HG03439 (cell line): ENCODE measurements at regions not wholly inside any gene's neighbourhood (a gene's known extent, or its start where the extent isn't known, plus 50 kb on each side); places are given as distances from the start of the nearest gene placed in this dataset.

ENCODE experiments used
- ATAC-seq: cut with Tn5 transposase; IDR thresholded peaks from one replicate; pipeline ENCODE4 v1.9.1; 2021; ENCODE audit warnings: mild to moderate bottlenecking, moderate library complexity; ENCODE audit not compliant: unreplicated experiment

DNA sequence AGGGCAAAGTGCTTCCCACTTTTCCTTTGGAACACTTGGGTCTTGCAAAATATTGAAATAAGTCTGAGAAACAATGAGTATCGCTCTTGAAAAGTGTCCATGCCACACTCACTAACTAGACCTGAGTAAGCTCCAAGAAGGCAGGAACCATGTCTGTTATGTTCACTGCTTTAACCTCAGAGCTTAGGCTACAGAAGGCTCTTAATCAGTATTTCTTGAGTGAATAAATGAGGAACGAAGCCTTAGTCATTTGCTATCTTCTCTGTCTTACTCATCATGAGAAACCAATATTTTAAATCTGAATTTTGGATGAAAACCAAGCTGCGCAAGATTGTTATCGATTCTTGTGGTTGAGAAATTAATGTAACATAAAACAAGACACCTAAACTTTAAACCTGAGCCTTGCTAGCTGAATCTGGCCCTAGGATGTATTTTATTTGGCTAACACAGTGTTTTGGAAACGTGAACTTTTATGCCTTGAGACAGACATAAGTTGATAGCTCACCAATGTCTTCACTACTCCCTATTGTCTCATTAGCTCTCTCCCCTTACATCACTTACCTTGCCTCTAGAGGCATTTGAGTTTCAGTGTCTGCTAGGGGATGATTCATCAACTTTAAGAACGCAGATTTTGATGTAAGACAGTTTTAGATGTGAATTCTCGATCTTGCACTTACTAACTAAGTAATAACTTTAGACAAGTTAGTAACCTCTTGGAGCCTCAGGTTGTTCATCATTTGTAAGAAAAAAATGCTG lies 392.8 kb upstream of the MEIS1 start:
- no peak for ATAC-seq

DNA sequence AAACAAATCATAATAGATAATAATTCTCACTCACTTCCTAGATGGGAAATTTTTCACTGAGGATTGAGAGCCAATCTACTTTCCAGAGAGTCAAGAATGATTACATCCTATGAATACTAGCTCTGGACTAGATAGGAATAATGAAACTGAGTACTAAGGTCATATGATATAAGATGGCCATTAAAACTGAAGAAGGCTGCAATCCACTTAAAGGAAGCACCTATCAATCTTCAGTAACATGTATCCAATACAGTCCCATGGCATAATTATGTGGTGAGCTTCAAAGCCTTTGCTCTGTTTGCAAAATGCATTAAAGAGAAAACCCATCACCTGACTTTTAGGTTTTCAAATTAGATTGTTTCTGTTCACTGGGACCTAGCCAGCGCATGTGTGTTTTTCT lies 398.0 kb upstream of the MEIS1 start:
- no peak for ATAC-seq

DNA sequence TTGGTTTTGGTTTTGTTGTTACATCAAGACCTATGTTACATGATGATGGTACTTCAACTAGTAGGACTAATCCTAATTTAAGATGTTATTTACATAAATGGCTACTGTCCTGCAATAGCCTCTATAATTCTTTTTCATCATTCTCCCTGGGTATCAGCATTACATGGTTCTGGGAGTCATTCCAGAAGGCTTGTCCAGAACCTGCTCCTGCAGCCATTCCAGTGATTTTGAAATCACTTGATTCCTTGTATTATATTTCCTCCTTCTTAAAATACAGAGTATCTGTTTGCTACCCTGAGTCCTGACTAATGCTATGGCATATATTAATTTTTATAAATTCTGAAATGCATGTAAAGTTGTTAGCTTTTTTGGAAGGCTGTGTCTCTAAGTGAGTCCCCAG lies 400.5 kb upstream of the MEIS1 start:
- ATAC-seq: no peak

DNA sequence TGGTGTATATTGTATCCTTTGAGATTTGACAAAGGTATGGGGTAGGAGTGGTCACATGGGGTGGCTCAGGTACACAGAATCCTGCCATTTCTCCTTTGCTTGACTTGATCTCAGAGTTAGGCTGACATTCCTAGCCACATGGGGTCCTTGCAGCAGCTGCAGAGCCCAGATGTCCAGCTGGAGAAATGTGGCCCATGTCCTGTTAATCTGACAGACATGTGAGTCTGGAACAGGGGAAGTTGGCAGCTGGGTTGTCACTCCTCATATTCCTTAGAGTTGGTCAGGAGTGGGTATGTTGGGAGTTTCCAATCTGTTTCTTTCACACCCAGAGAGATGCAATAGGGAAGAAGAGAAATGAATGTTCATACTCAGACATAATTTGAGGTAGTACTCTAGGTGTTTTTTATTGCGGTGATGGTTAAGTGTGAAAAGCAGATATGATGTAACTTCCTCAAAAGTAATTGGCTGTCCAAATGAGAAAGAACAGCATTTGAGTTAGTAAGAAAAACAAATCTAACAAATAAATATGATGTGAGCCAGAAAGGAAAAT lies 402.6 kb upstream of the MEIS1 start:
- no peak for ATAC-seq

DNA sequence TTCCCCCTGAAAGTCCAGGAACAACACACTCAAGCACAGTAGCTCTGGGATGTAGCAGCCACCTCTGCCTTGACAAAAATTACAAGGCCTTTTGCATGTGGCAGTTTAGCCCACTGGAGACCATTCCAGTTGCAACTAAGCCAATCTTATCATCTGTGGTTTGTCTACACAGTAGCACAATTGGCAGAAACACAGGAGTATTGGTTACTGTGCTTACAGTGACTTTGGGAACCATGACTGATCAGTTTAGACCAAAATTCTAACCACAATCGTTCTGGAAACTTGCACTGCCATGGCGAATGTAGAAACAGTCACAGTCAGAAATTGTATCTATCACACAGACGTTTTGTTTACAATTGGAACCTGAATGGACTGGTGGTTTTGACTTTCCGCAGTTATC lies 403.7 kb upstream of the MEIS1 start:
- no peak for ATAC-seq

DNA sequence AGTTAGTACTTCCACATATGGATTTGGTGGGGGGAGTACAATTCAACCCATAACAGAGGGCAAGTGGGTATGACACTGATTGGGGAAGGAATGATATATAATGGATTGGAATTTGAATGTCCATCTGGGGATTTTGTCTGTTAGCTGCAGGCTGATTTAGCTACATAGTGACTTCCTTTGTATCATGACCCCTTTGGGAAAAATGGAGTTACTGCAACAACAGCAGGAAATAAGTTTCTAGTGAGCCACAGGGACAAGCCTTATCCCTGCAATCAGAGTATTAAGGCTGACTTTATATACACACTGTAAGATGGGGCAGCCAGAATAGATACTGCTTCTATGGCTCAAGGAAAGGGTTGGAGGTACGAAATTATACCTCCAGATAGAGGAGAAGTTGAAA lies 404.4 kb upstream of the MEIS1 start:
- no peak for ATAC-seq

DNA sequence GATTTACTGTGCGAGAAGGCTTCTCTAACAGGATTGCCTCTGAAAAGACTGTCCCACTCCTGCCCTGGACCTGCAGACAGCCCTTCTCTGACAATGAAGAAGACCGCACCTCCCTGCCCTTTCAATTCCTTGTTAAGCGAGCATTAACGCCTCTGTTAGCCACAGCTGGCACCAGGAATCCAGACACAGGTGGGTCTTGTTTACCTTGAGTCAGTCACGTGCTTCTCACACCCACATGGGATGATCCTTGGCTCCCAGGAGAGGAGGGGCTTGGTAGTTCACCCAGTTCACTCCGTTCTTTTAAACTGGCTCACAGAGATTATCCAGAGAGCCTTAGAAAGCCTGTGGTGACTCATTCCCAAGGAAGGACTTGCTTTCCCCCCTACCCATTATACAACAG lies 410.5 kb upstream of the MEIS1 start:
- no peak for ATAC-seq

DNA sequence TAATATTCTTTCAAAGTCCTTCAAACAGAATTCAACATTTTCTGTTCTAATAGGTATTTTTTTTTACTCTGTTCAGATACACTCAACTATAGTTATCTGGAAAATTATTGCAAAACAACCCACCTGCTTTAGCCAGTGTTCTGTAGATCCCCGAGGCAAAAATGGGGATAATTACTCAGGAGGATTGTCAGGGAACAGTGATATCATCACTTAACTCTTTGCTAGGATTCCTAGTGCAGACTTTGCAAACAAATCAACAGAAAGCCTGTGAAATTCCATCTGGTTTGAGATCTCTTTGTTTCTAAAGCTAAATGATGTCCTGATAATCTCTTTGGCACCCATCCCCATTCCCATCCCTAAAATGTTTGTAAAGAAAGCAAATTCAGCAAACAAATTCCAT lies 413.6 kb upstream of the MEIS1 start:
- no peak for ATAC-seq

DNA sequence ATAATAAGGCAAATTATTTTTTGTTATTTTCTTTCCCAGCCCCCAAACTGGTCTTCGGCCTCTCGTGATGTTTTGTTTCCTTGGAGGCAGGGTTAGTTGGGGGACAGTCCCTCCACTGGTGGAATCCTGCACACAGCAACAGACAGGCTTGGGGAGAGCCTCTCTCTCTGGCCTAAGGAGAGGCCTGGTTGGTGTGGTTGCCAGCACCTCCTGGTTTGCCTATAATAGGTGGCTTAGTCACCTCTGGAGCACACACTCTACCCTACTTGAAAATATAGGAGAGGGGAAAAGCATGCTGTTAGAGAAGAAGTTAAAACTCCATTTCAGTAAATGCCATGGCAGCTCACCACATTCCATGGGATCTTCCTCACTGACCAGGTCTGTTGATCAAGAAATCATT lies 417.2 kb upstream of the MEIS1 start:
- ATAC-seq: no peak

DNA sequence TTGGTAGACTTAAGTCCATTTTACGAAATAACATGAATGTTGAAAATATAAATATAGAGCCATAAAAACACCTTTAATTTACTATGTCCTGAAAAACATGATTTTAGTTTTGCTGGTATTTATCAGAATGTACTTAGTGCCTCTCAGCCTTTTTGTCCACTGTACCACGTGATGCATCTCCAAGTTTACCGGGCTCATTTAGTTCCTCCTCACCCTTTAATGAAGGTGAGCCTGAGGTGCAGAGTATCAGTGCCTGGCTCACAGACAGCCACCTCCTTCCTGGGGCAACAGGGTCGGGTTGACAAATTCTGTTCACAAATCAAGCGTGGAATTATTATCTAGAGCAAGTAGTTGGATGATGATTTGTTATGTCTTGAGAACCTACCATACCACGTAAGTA lies 420.5 kb upstream of the MEIS1 start:
- ATAC-seq: no peak

DNA sequence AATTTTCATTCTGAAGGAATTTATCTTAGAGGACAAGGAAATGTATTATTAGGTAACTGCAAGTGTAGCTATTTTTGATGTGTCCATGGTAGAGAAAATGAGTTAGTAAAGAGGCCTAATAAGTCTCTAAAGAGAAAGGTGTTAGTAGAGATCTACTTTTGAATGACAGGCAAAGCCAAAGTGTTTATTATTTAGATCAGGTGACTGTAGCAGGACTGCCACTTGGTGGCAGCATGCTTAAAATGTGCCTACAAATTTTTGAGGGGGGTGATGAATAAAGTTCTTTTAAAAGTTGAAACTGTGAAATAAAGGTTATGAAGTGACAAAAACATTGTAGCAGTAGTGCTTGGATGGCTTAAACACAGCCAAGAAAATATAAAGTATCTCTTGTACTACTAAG lies 421.5 kb upstream of the MEIS1 start:
- no peak for ATAC-seq

DNA sequence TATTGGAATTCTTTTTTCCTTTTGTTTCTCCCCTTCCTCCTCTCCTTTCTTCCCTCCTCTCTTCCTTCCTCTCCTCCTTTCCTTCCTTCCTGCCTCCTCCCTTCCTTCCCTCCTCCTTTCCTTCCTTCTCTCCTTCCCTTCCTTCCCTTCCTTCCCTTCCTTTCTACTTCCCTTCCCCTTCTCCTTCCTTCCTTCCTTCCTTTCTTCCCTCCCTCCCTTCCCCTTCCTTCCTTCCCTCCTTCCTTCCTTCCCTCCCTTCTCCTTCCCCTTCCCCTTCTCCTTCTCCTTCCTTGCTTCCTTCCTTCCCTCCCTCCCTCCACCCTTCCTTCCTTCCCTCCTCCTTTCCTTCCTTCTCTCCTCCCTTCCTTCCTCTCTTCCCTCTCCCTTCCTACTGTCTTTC lies 431.0 kb upstream of the MEIS1 start:
- ATAC-seq: no peak

DNA sequence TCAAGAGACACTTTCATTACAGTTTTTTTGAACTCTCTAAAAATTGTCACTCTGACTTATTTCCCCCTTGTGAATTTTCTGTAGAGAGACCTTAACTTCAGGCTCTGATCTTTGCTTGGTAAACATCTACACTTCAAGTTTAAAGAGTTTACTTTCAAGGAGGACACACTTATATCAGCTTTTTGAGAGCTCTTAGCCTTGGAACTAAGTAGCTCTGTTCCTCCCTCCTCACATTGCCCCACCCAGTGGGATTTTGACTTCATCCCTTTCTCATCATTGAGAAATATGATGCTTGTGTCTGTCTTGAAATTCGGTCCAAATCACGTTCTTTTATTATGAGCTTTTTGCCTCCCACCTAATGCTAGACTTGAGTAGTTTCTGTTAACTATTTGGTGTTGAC lies 433.4 kb upstream of the MEIS1 start:
- ATAC-seq: no peak

DNA sequence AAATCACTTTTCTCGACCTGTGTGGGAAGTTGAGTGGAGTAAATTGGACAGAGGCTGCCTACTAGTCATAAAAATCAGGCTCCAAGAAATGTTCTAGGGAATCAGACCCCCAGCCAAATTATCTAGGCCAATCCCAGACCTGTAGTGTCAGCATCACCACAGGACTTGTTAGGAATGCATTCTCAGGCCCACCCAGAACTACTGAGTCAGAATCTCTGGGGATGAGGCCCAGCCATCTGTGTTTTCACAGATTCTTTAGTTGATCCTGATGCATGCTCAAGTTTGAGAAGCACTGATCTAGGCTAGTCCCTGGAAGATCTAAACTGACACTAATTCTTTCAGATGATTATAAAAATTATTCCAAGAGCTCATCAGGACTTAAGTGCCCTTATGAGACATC lies 434.0 kb upstream of the MEIS1 start:
- ATAC-seq: no peak

DNA sequence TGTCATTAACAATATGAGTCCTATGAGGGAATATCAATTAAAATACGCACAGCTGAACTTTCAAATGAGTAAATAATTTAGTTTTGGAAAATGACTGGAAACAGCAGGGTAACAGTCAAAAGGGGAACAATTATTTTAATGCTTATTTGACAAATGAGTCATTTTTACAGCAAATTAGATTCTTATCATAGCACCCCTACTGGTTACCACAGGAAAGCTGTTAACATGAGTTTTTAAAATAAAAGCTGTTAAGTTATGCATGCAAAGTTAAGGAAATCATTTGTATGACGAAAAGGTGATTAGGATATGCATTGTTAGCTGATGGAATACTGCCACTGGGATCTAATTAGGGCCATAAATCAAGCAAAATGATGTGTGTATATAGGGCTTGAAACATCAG lies 435.1 kb upstream of the MEIS1 start:
- no peak for ATAC-seq

DNA sequence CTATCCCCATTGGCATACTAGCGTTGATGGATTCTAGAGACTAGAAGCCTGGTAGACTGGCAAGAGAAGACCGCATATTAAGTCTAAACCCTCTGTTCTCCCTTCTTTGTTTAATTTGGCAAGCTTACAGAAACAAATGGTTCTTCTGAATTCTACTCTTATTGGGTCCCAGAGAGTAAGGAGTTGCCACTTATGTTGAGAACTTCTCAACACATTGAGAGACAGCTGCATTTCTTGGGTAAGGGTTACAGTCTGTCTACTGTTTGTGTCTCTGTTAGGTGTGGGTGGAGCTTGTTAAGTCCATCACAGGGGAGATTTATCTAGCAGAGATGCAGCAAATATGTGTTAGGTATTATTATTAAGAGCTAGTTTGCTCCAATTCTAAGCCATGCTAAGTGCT lies 435.8 kb upstream of the MEIS1 start:
- no peak for ATAC-seq

DNA sequence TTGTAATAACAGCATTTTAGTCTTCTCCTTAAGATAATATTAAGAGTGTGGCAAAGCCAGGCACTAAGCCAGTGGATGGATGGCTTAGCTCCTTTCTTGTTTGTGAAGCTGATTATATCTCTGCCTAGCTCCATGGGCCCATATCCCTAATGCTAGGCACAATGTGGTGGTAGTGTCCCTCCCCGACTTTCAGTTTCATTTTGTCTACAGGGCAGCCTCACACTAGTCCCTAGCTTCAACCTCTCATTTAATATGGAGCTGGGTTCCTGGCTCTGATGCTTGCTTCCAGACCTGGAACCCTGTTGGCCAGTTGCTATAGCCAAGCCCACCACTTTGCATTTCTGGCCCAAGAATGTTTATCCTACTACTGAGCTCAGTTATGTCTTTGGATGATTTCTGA lies 437.0 kb upstream of the MEIS1 start:
- ATAC-seq: no peak

DNA sequence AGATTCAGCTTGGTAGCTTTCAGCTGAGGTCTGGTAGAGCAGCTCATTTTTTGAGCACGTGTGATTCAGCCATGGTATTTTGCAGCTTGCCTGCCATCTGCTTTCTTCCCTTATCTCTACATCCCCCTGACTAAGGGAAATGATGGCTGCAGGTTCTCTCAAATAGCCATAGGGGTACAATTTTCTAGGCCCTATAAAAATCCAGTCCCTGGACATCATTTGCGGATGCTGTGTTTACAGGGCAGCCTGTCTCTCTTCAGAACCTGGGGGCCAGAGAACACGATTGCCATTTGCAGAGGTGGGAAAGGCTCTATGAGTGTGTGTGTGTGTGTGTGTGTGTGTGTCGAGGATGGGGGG lies 442.7 kb upstream of the MEIS1 start:
- ATAC-seq: no peak

DNA sequence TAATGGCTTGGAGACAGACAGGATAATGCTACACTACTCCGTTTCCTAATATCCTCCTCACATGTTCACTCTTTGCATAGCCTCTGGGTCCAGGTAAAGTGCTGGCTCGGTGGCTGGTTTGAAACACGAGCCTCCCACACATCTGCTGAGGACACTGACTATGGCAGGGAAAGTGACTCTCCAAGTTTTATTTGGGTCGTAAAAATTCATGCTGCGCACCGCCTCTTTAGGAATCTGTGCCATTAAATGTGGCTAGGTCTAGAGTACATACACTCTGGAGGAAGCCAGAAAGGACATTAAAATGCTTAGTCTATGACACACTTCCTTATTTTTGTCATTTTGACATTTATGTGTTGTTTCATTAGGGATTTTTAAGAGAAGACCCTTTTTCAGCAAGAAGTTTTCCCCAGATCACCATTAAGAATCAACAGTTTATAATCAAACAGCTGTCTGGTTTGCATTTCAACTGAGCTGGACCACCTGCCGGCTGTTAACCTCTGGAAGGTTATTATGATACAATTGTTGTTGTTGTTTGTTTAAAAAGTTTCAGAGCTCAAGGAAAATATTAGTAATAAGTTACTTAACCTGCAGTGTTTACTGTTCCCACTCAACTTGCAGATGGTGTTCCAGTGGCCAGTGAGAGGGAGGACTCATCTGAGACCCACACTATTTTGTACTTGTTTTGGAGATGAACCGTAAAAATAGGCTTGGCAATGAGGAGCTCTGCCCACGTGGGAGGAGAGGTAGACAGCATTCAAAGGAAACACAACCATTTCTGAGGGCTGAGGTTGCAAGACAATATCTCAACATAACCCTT lies 443.3 kb upstream of the MEIS1 start:
- ATAC-seq: no peak

DNA sequence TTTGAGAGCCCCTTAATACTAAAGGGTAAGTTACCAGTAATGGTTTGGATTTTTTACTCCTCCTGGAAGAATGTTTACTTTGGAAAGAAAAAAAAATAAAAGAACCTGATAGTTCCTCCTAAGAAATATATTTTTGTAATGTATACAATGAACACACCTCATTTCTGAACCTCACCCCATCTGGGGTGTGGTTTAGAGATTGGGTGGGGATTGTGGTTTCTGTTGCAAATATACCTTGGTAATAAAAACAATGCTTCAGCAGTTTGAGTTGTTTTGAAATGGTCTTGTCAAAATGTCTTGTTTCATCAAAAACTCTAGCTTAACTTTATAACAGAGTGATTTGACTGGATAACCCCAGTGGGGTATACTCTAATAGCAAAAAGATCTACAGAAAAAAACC lies 448.9 kb upstream of the MEIS1 start:
- no peak for ATAC-seq

DNA sequence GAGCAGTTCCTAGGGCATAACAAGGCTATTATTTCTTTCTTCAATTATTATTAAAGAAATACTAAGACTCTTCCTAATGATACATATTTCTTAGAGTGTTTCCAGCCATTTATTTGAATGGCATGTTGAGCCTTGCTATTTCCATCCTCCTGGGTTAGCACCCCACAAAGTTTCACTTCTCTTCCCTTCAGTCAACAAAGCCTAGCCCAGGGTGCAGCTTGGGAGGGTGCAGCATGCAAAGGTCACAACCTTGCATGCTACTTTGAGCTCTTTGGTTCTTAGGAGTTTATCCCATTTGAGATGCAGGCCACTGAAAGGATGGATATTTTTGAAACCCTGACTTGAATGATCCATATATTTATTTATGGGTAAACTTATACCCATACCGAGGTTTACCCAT lies 454.4 kb upstream of the MEIS1 start:
- ATAC-seq: no peak

DNA sequence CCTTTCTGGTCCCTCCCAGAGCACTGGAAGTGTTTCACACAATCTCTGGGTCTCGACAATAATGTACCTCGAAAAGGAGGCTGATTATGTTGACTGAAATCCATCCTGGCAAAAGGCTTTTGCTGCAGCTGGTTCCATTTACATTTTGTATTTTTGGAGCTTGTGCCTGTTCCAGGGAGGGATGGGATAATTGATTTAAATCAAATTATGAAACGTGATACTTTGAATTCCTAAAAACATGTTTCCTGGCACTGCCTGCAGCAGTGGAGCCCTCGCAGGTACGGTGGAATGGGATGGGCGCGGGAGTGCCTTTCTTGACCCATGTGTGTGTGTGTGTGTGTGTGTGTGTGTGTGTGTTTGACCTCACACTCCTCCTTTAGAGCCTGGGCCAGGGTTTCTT lies 455.5 kb upstream of the MEIS1 start:
- no peak for ATAC-seq
